NOMO-1 treated with dmso at 0.1 percent for 144 hours (cell line): ENCODE measurements at regions not wholly inside any gene's neighbourhood (a gene's known extent, or its start where the extent isn't known, plus 50 kb on each side); places are given as distances from the start of the nearest gene placed in this dataset.

Source experiments
- DNase-seq: peaks from one replicate; lab custom pipeline; 2025; ENCODE audit not compliant: unreplicated experiment; lab: John Stamatoyannopoulos, UW

- DNase-seq = no peak
Observed at GRCh38 chr11:59302991-59303390, 55.7 kb upstream of the OR5AN1 start.

GRCh38 chr11:59295435-59295834 lies 63.3 kb upstream of the OR5AN1 start:
- DNase-seq = no peak

DNA sequence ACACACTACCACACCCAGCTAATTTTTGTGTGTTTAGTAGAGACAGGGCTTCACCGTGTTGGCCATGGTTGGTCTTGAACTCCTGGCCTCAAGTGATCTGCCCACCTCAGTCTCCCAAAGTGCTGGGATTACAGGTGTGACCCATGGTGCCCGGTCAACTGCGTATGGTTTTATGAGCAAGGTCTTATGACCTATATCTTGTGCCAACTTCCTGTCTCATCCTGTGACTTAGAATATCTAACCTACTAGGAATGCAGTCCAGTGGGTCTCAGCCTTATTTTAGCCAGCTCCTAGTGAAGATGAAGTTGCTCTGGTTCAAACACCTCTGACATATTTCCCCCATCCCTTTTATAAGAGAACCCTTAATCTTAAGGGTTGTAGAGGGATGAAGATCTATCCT lies 66.1 kb upstream of the OR5AN1 start:
- DNase-seq = no peak

DNA sequence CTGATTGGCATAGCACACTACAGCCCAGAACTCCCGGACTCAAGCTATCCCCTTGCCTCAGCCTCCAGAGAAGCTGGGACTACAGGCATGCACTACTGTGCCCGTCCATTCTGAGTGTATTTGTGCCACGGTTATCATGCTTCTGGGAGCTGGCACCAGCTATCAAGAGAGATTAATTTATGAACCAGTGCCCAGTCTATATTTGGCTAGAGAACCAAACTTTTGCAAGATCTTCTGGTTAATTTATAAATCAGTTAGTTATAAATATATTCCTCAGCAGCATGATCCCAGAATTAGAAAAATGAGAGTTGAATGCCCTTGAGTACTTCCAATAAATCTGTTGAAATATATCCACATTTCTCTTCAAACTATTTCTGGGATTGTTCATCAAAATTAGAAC lies 67.5 kb upstream of the OR5AN1 start:
- no peak for DNase-seq

DNA sequence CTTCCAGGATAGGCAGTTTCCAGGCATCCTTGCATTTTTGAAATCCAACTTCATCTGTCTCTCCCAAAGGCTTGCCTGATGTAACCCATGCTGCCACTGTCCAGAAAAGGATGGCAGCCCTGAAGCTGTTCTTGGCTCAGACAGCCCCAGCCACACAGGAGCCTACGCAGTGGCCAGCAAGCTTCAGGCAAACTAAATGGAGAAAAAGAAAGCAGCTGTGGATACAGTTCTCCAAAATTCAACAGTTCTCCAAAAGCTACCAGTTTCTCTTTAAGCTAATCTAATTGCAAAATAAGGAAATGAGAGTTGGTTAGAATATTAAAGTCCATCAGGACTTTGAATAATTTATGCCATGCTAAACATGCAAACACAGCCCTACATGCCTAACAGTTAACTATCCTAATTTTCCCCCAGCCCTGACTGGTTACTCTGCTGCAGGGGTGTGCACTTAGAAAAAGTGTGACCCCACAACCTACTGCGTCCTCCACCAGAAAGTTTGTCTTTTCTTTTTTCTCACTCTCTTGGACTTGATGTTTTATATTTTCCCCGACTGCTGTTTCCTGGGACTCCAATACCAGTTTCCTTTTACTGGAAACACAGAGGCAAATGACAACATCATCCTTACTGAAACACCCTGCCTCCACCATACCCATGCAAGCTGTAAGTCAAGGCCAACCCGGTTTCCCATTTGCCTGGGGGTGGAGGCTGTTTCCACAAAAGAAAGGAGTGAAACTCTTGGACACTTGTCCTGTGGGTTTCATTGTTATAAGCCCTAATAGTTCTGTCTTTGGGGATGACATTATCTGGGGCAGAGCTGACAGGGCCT lies 69.1 kb upstream of the OR5AN1 start:
- peak; percentile 36 for DNase-seq

DNA sequence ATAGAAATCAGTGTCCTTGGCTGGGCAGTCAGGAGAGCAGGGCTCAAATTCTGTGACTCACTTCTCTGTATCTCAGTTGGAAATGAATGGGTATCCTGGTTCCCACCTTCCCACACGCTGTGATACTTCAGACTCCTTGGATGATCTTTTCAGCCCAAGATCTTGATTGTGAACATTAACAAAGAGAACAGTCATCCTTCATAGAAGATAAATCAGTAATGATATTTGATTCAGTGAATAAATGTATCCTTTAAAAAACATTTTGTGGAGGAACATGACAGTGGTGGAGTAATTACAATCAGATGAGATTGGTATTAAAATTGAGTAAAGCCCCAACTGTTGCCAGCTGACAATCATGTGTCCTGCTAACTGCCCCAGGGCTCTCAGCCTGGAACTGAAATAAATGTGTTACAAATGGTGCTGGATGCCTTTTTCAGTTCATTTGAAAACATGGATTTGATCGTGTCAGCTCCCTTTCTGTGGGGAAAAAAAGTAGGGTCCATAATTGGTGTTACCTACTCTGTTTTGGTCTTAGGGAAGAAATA lies 72.9 kb upstream of the OR5AN1 start:
- no peak for DNase-seq

GRCh38 chr11:59284773-59285129 lies 72.0 kb upstream of the MPEG1 start:
- no peak for DNase-seq

- peak; percentile 48 for DNase-seq
Observed at GRCh38 chr11:59283825-59284772, 71.4 kb upstream of the MPEG1 start.

- no peak for DNase-seq
Observed at GRCh38 chr11:59283311-59283710, 70.6 kb upstream of the MPEG1 start.

DNA sequence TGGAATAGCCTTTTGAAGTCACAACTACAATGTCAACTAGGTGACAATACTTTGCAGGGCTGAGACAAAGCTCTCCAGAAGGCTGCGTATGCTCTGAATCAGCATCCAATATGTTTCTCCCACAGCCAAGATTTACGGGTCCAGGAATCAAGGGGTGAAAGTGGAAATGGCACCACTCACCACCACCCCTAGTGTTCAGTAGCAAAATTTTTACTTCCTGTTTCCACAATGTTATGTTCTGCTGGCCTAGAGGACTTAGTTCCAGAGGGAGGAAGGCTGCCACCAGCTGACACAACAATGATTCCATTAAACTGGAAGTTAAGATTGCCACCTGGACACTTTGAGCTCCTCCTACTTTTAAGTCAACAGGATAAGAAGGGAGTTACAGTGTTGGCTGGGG lies 68.5 kb upstream of the MPEG1 start:
- no peak for DNase-seq

DNA sequence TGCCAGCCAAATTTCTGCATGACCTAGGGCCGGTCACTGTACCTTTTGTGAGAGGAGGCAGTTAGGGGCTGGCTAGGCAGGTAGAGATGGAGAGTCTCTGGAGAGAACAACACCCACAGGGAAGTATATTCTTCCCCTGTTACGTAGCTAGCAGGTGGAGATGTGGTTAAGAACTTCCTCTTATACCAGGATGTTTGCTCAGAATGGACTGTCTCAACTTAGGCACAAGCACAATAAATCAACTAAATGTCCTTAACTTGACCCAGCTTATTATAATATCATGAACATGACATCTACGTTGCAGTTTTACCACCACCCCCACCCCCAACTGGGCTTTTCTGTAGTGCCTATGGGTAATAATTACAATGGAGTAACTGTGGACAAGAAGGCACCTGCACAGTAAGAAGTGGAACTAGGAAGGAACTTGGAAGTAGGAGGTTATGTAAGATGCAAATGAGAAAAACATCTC lies 60.7 kb upstream of the MPEG1 start:
- peak; percentile 84 for DNase-seq

GRCh38 chr11:59272771-59273372 lies 60.1 kb upstream of the MPEG1 start:
- DNase-seq = no peak

GRCh38 chr11:59271811-59272327 lies 59.1 kb upstream of the MPEG1 start:
- no peak for DNase-seq

GRCh38 chr11:59271247-59271755 lies 58.6 kb upstream of the MPEG1 start:
- no peak for DNase-seq

- DNase-seq = no peak
Observed at GRCh38 chr11:59267736-59268475, 55.2 kb upstream of the MPEG1 start.

- DNase-seq = no peak
Observed at GRCh38 chr11:59267196-59267595, 54.5 kb upstream of the MPEG1 start.

GRCh38 chr11:59266491-59266890 lies 53.8 kb upstream of the MPEG1 start:
- DNase-seq = no peak

DNA sequence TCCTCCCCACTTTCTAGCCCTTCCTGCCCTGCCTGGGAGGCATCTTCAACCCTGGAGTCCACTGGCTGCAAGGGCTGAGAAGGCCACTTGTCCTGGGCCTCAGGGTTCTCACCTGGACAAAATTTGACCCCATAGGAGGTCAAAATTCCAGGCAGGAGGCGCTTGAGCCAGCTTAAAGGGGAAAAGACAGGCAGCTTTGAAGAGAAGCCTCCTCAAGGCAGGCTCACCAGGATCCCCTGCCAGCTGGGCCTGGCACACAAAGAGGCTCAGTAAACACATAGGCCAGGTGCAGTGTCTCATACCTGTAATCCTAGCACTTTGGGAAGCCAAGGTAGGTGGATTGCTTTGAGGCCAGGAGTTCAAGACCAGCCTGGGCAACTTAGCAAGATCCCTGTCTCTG lies 53.0 kb upstream of the MPEG1 start:
- DNase-seq = no peak

DNA sequence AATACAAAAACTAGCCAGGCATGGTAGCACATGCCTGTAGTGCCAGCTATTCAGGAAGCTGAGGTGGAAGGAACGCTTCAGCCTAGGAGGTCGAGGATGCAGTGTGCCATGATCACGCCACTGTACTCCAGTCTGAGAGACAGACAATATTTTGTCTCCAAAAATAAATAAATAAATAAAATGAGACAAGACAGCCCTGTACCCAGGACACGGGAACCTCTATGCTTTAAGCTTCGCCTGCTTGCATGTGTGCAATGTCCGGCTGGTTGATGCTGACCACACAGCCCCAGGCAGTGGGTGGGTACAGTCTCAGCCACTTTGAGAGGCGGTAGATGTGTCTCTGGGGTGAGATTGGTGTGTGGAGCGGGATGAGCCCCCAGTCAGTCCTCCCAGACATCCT lies 52.0 kb upstream of the MPEG1 start:
- no peak for DNase-seq

DNA sequence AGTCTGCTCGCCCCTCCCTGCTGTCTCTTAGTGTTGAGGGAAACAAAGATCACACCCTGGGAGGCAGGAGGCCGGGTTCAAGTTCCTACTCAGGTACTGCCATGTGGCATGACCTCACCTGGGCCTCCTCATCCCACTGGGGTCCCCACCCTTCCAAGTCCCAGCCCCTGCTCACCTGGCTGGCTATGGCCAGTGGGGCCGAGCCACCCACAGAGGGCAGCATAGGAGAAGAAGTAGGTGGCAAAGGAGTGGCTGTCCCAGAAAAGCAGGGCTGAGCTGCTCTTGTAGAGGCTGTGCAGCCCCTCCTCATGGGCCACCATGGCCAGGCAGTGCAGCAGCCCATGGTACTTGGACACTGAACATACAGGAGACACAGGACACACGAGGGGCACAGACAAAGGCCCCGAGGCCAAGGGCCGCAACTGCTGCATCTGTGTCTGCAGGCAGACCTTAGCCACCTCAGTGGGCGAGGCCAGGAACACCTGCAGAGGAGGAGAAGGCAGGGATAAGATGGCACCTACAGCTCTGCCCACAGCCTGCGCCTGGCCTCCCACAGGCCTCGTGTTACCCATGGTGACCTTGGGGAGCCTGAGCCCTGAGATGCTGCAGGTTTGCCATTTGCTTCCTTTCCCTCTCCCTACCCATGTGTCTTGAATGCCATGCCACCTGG lies 50.6 kb upstream of the MPEG1 start:
- no peak for DNase-seq
